ENCODE measurements at regions not wholly inside any gene's neighbourhood (a gene's known extent, or its start where the extent isn't known, plus 50 kb on each side); places are given as distances from the start of the nearest gene placed in this dataset.

- DNase-seq (ENCODE audit: low spot score) = no peak
Measured at GRCh38 chr7:45350896-45351295, 193.3 kb downstream of the RAMP3 start.

- DNase-seq (ENCODE audit: low spot score) = no peak
Measured at GRCh38 chr7:45358287-45358686, 200.7 kb downstream of the RAMP3 start.

- DNase-seq (ENCODE audit: low spot score) = no peak
Measured at GRCh38 chr7:45359250-45359649, 201.7 kb downstream of the RAMP3 start.

GRCh38 chr7:45359776-45360175, 202.2 kb downstream of the RAMP3 start:
- DNase-seq (ENCODE audit: low spot score) = no peak

- DNase-seq (ENCODE audit: low spot score) = no peak
Measured at GRCh38 chr7:45363669-45364068, 206.1 kb downstream of the RAMP3 start.

GRCh38 chr7:45365341-45365740, 207.8 kb downstream of the RAMP3 start:
- no peak for DNase-seq (ENCODE audit: low spot score)

GRCh38 chr7:45366475-45366874, 207.7 kb upstream of the ADCY1 start:
- no peak for DNase-seq (ENCODE audit: low spot score)

GRCh38 chr7:45367026-45367425, 207.1 kb upstream of the ADCY1 start:
- no peak for DNase-seq (ENCODE audit: low spot score)

GRCh38 chr7:45368129-45368807, 205.9 kb upstream of the ADCY1 start:
- no peak for DNase-seq (ENCODE audit: low spot score)

GRCh38 chr7:45384499-45384898, 189.7 kb upstream of the ADCY1 start:
- no peak for DNase-seq (ENCODE audit: low spot score)

GRCh38 chr7:45387837-45388236, 186.3 kb upstream of the ADCY1 start:
- no peak for DNase-seq (ENCODE audit: low spot score)

- DNase-seq (ENCODE audit: low spot score) = no peak
Measured at GRCh38 chr7:45389073-45389872, 184.9 kb upstream of the ADCY1 start.

GRCh38 chr7:45390180-45390579, 184.0 kb upstream of the ADCY1 start:
- DNase-seq (ENCODE audit: low spot score) = no peak

- no peak for DNase-seq (ENCODE audit: low spot score)
Measured at GRCh38 chr7:45390731-45391130, 183.4 kb upstream of the ADCY1 start.

- no peak for DNase-seq (ENCODE audit: low spot score)
Measured at GRCh38 chr7:45391618-45392451, 182.3 kb upstream of the ADCY1 start.

GRCh38 chr7:45394117-45394708, 180.0 kb upstream of the ADCY1 start:
- no peak for DNase-seq (ENCODE audit: low spot score)

- DNase-seq (ENCODE audit: low spot score) = no peak
Measured at GRCh38 chr7:45399069-45399468, 175.1 kb upstream of the ADCY1 start.

- no peak for DNase-seq (ENCODE audit: low spot score)
Measured at GRCh38 chr7:45400680-45401079, 173.5 kb upstream of the ADCY1 start.

- no peak for DNase-seq (ENCODE audit: low spot score)
Measured at GRCh38 chr7:45401155-45401554, 173.0 kb upstream of the ADCY1 start.

GRCh38 chr7:45401851-45402250, 172.3 kb upstream of the ADCY1 start:
- no peak for DNase-seq (ENCODE audit: low spot score)

GRCh38 chr7:45402480-45403218, 171.5 kb upstream of the ADCY1 start:
- DNase-seq (ENCODE audit: low spot score) = no peak

- no peak for DNase-seq (ENCODE audit: low spot score)
Measured at GRCh38 chr7:45404622-45405021, 169.5 kb upstream of the ADCY1 start.

Measured in germinal center (tissue), 1 donor.